IMR-90 (cell line): ENCODE measurements at regions not wholly inside any gene's neighbourhood (a gene's known extent, or its start where the extent isn't known, plus 50 kb on each side); places are given as distances from the start of the nearest gene placed in this dataset.

Experiments
- ATAC-seq: fragments of 200-7000 bp; cut with Tn5 transposase; 2 replicates; pipeline ENCODE4 v1.9.1; 2020; ENCODE audit warnings: low read depth, mild to moderate bottlenecking, moderate library complexity
- BruUV-seq: library from RNA; stranded (reverse); fragments of 400-500 nt; replicated peaks from 2 replicates; lab custom pipeline; 2021; lab: Mats Ljungman, UMichigan
- CTCF ChIA-PET: fragments of 300-600 bp; formaldehyde crosslinking; extraction: SDS; loops from one replicate; lab custom pipeline; 2021; ENCODE audit warnings: antibody characterized with exemption; lab: Yijun Ruan, JAX
- POLR2A ChIA-PET: fragments of 300-600 bp; sonication (Branson Sonifier 250); formaldehyde crosslinking; loops from one replicate; lab custom pipeline; 2022; ENCODE audit warnings: antibody characterized with exemption; ENCODE audit not compliant: unreplicated experiment; lab: Charles Lee
- DNase-seq: peaks from one replicate; pipeline ENCODE4 v3.0.0; 2013
- H2AFZ ChIP-seq: replicated peaks from 2 replicates; pipeline ENCODE3; 2013; ENCODE audit warnings: low read length, mild to moderate bottlenecking; ENCODE audit not compliant: poor library complexity
- H2AK5ac ChIP-seq: 2 replicates; pipeline ENCODE4 v1.6.1; 2013; ENCODE audit warnings: low read depth, low read length, inconsistent platforms
- H2AK9ac ChIP-seq: replicated peaks from 2 replicates; pipeline ENCODE3; 2013; ENCODE audit warnings: mild to moderate bottlenecking, low read depth, low read length, moderate library complexity; ENCODE audit not compliant: poor library complexity
- H2BK120ac ChIP-seq: 2 replicates; pipeline ENCODE4 v1.6.1; 2013; ENCODE audit warnings: low read depth, low read length, inconsistent platforms
- H2BK15ac ChIP-seq: 3 replicates; pipeline ENCODE4 v1.6.1; 2013; ENCODE audit warnings: low read depth, low read length, inconsistent platforms
- H2BK20ac ChIP-seq: 2 replicates; pipeline ENCODE4 v1.6.1; 2013; ENCODE audit warnings: low read depth, mild to moderate bottlenecking, inconsistent platforms, low read length, moderate library complexity
- H2BK5ac ChIP-seq: 2 replicates; pipeline ENCODE4 v1.6.1; 2013; ENCODE audit warnings: mild to moderate bottlenecking, low read depth, low read length, inconsistent platforms; ENCODE audit not compliant: poor library complexity, severe bottlenecking
- H3K14ac ChIP-seq: replicated peaks from 2 replicates; pipeline ENCODE4 v1.6.1; 2013; ENCODE audit warnings: low read depth, low read length, inconsistent platforms
- H3K18ac ChIP-seq: 2 replicates; pipeline ENCODE4 v1.6.1; 2013; ENCODE audit warnings: low read depth, low read length, control low read depth
- H3K23ac ChIP-seq: 2 replicates; pipeline ENCODE4 v1.6.1; 2013; ENCODE audit warnings: low read depth, low read length, inconsistent platforms
- H3K27ac ChIP-seq: 2 replicates; pipeline ENCODE4 v1.5.1; 2013; ENCODE audit warnings: mild to moderate bottlenecking, control low read depth, low read length; ENCODE audit not compliant: insufficient read depth
- H3K27me3 ChIP-seq: 2 replicates; pipeline ENCODE4 v1.6.1; 2013; ENCODE audit warnings: low read length; ENCODE audit not compliant: control insufficient read depth, insufficient read depth
- H3K36me3 ChIP-seq: 2 replicates; pipeline ENCODE4 v1.6.1; 2013; ENCODE audit warnings: low read length, mixed read lengths; ENCODE audit not compliant: control insufficient read depth, insufficient read depth
- H3K4ac ChIP-seq: 2 replicates; pipeline ENCODE4 v1.6.1; 2013; ENCODE audit warnings: low read depth, low read length, inconsistent platforms
- H3K4me1 ChIP-seq: 2 replicates; pipeline ENCODE4 v1.6.1; 2013; ENCODE audit warnings: low read length, mixed read lengths; ENCODE audit not compliant: control insufficient read depth, insufficient read depth
- H3K4me2 ChIP-seq: 2 replicates; pipeline ENCODE4 v1.6.1; 2013; ENCODE audit warnings: low read depth, mild to moderate bottlenecking, control low read depth, low read length, moderate library complexity
- H3K4me3 ChIP-seq: 2 replicates; pipeline ENCODE4 v1.5.1; 2013; ENCODE audit warnings: low read depth, mild to moderate bottlenecking, control low read depth, low read length, moderate library complexity; ENCODE audit not compliant: insufficient read depth
- H3K56ac ChIP-seq: 2 replicates; pipeline ENCODE4 v1.6.1; 2013; ENCODE audit warnings: low read length, inconsistent platforms; ENCODE audit not compliant: insufficient read depth; ENCODE audit errors: extremely low read depth
- H3K79me1 ChIP-seq, 2 experiments: 2 replicates each; pipeline ENCODE4 v1.6.1; 2013; ENCODE audit warnings: low read length in 2 of 2, inconsistent platforms in 1 of 2, low read depth in 1 of 2
- H3K9ac ChIP-seq: 2 replicates; pipeline ENCODE4 v1.6.1; 2013; ENCODE audit warnings: low read depth, low read length, control low read depth
- H3K9me1 ChIP-seq: 2 replicates; pipeline ENCODE4 v1.6.1; 2013; ENCODE audit warnings: low read length, inconsistent platforms; ENCODE audit not compliant: insufficient read depth
- H3K9me3 ChIP-seq: 2 replicates; pipeline ENCODE4 v1.6.1; 2013; ENCODE audit warnings: low read length; ENCODE audit not compliant: control insufficient read depth, insufficient read depth
- H4K20me1 ChIP-seq: 2 replicates; pipeline ENCODE4 v1.6.1; 2013; ENCODE audit warnings: low read length, inconsistent platforms; ENCODE audit not compliant: insufficient read depth
- H4K5ac ChIP-seq: 2 replicates; pipeline ENCODE4 v1.6.1; 2013; ENCODE audit warnings: mild to moderate bottlenecking, low read depth, low read length, control low read depth
- H4K8ac ChIP-seq, 2 experiments: 2 replicates each; pipeline ENCODE4 v1.6.1; 2013; ENCODE audit warnings: low read depth in 2 of 2, low read length in 2 of 2, control low read depth in 1 of 2, inconsistent platforms in 1 of 2
- H4K91ac ChIP-seq: 2 replicates; pipeline ENCODE4 v1.6.1; 2013; ENCODE audit warnings: low read depth, low read length, inconsistent platforms; ENCODE audit not compliant: insufficient read depth
- CHD1 ChIP-seq: IDR thresholded peaks from 2 replicates; pipeline ENCODE4 v1.6.1; 2012; ENCODE audit warnings: low read depth, low read length, improper control_type of control experiment
- WGBS, 2 experiments: methylation state at CpG; one replicate each; pipeline versions ENCODE4 v1.1.5 to v1.1.7; 2013; ENCODE audit warnings: missing lambda C conversion rate in 2 of 2; ENCODE audit not compliant: insufficient read length in 1 of 2; ENCODE audit errors: extremely low coverage in 2 of 2; 5-methylcytosine and 5-hydroxymethylcytosine counted together
- dilution Hi-C: fragments of 300-500 bp; cut with HindIII; formaldehyde crosslinking; loops from one replicate; pipeline ENCODE4 v1.14.3; 2018; ENCODE audit warnings: low sequenced_read_pairs; ENCODE audit not compliant: unreplicated experiment
- in situ Hi-C: fragments of 300-500 bp; cut with MboI; formaldehyde crosslinking; loops from 3 replicates; pipeline ENCODE4 v1.14.3; 2019; ENCODE audit warnings: low sequenced_read_pairs, inconsistent platforms, mixed read lengths
- intact Hi-C: fragments of 100-400 bp; cut with micrococcal nuclease; formaldehyde crosslinking; loops from 2 replicates; pipeline ENCODE4 v1.10.0; 2022
- TF ChIP-seq, protein P1 (sequence below): fragments of 150-350 bp; IDR thresholded peaks from 2 replicates; pipeline ENCODE4 v1.6.1; 2016; ENCODE audit warnings: low read depth, mild to moderate bottlenecking, low read length, moderate library complexity, borderline replicate concordance

DNA sequence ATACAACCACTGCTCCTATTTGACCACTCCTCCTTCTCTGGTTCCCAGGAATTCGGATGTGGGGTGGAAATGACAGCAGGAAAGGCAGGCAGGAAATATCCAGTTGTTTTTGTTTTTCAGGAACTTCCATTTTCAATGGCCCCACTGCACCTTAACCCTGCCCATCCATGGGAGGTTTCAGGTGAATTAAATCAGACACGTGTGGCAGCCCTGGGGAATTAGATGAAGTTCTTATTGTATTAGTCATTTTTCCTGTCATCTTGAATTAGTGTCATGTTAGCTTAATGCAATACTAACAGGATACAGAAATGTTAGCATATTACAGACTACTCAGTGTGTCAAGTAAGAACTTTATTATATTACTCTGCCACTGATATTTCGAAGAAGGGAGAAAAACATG is 146.4 kb downstream of the CHD9NB start:
- WGBS, 2 experiments: no CpG with 5 or more reads among the region's 3 CpGs
- H3K9me3 ChIP-seq: no peaks in the 10 kb centered on the region
- POLR2A ChIA-PET: no interaction called here
- H3K23ac ChIP-seq: no peak overlapping the region
- no peak overlapping the region for H4K91ac ChIP-seq
- no peak overlapping the region for H3K14ac ChIP-seq
- no peak overlapping the region for H3K4me3 ChIP-seq
- H3K27me3 ChIP-seq: no peaks in the 10 kb centered on the region
- H2BK15ac ChIP-seq: no peak overlapping the region
- H3K4me2 ChIP-seq: no peak overlapping the region
- no peak overlapping the region for H4K8ac ChIP-seq
- H2AK5ac ChIP-seq: no peak overlapping the region
- H3K56ac ChIP-seq: no peak overlapping the region
- H2AK9ac ChIP-seq: no peak overlapping the region
- no peaks in the 10 kb centered on the region for H3K9me1 ChIP-seq
- CTCF ChIA-PET: no interaction called here
- no peak overlapping the region for H3K4ac ChIP-seq
- no peak for ATAC-seq
- no peak overlapping the region for H2BK20ac ChIP-seq
- H3K36me3 ChIP-seq: no peaks in the 10 kb centered on the region
- intact Hi-C loops: no loop called here
- H3K18ac ChIP-seq: no peak overlapping the region
- no peak overlapping the region for H3K9ac ChIP-seq
- no TSS peak for BruUV-seq
- H4K20me1 ChIP-seq: no peaks in the 10 kb centered on the region
- TF ChIP-seq, protein P1, sequence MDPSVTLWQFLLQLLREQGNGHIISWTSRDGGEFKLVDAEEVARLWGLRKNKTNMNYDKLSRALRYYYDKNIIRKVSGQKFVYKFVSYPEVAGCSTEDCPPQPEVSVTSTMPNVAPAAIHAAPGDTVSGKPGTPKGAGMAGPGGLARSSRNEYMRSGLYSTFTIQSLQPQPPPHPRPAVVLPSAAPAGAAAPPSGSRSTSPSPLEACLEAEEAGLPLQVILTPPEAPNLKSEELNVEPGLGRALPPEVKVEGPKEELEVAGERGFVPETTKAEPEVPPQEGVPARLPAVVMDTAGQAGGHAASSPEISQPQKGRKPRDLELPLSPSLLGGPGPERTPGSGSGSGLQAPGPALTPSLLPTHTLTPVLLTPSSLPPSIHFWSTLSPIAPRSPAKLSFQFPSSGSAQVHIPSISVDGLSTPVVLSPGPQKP: no peak
- no peak for TF ChIP-seq CHD1
- dilution Hi-C loops: no loop called here
- no peak overlapping the region for H4K5ac ChIP-seq
- in situ Hi-C loops: loop anchor here (25.0 kb wide), 1 partner anchor 719 kb away; no protein-coding TSS in a partner anchor
- DNase-seq: no peak
- no peaks in the 10 kb centered on the region for H3K4me1 ChIP-seq
- no peaks in the 10 kb centered on the region for H3K79me1 ChIP-seq
- no peak overlapping the region for H2BK5ac ChIP-seq
- H2BK120ac ChIP-seq: no peak overlapping the region
- no peak overlapping the region for H3K27ac ChIP-seq
- no peak overlapping the region for H2AFZ ChIP-seq
